HL-60 (cell line): ENCODE measurements at regions not wholly inside any gene's neighbourhood (a gene's known extent, or its start where the extent isn't known, plus 50 kb on each side); places are given as distances from the start of the nearest gene placed in this dataset.
A peak's percentile ranks its signal among the peaks of the same experiment; 100 is the strongest.

Source experiments
- DNase-seq, 2 experiments: peaks; one replicate each; pipeline ENCODE4 v3.0.0-alpha.2; 2010 to 2020; ENCODE audit warnings: low read depth in 1 of 2, low spot score in 1 of 2
- H3K27ac ChIP-seq: fragments of 250-450 bp; sonication (Bioruptor Pico); replicated peaks from 2 replicates; pipeline ENCODE4 v1.5.1; 2020; ENCODE audit warnings: mild to moderate bottlenecking, moderate library complexity
- H3K27me3 ChIP-seq: fragments of 250-450 bp; sonication (Bioruptor Pico); 2 replicates; pipeline ENCODE4 v1.5.1; 2021; ENCODE audit warnings: mild to moderate bottlenecking, moderate library complexity; ENCODE audit not compliant: insufficient read depth, poor library complexity, severe bottlenecking
- H3K4me3 ChIP-seq: replicated peaks from 2 replicates; pipeline ENCODE4 v1.5.1; 2011; ENCODE audit warnings: mild to moderate bottlenecking, control low read depth, low read length; ENCODE audit not compliant: insufficient read depth
- CTCF ChIP-seq: IDR thresholded peaks from one replicate; pipeline ENCODE4 v1.5.1; 2011; ENCODE audit warnings: low read length, control low read depth, inconsistent platforms; ENCODE audit not compliant: insufficient read depth
- GABPA ChIP-seq: IDR thresholded peaks from 2 replicates; pipeline ENCODE4 v1.6.1; 2012; ENCODE audit warnings: low read depth
- POLR2AphosphoS5 ChIP-seq: IDR thresholded peaks from 2 replicates; pipeline ENCODE4 v1.6.1; 2012; ENCODE audit warnings: low read depth
- REST ChIP-seq: IDR thresholded peaks from 2 replicates; pipeline ENCODE4 v1.6.1; 2012; ENCODE audit warnings: low read depth; ENCODE audit not compliant: insufficient replicate concordance
- SPI1 ChIP-seq: IDR thresholded peaks from 2 replicates; pipeline ENCODE4 v1.6.1; 2012; ENCODE audit warnings: low read depth, mild to moderate bottlenecking, borderline replicate concordance

- H3K4me3 ChIP-seq, result no peak overlapping the region
- DNase-seq, result no peak
- TF ChIP-seq CTCF (no peak), SPI1 (no peak), REST (no peak), GABPA (no peak), POLR2AphosphoS5 (no peak)
Observed at GRCh38 chr13:47572375-47572774, 428.7 kb downstream of the SUCLA2 start.

GRCh38 chr13:47564041-47564440 lies 437.0 kb downstream of the SUCLA2 start:
- Histone ChIP-seq H3K27ac (no peak overlapping the region), H3K27me3 (no peaks in the 10 kb centered on the region), H3K4me3 (no peak overlapping the region)
- no peak for DNase-seq
- TF ChIP-seq POLR2AphosphoS5 (no peak), REST (no peak), CTCF (no peak), GABPA (no peak), SPI1 (no peak)

More at GRCh38 chr13:47572375-47572774, 428.7 kb downstream of the SUCLA2 start:
- Histone ChIP-seq H3K27ac (no peak overlapping the region), H3K27me3 (no peaks in the 10 kb centered on the region)

GRCh38 chr13:47556703-47557102 lies 444.4 kb downstream of the SUCLA2 start:
- no peak for TF ChIP-seq POLR2AphosphoS5
- peak; percentile 68 for TF ChIP-seq REST
- no peak for DNase-seq
- H3K4me3 ChIP-seq, result no peak overlapping the region
- no peak overlapping the region for H3K27ac ChIP-seq
- H3K27me3 ChIP-seq, result peaks cover 3% of the 10 kb centered on the region

- no peak for DNase-seq
- Histone ChIP-seq H3K27ac (no peak overlapping the region), H3K27me3 (peaks cover 3% of the 10 kb centered on the region), H3K4me3 (no peak overlapping the region)
- TF ChIP-seq POLR2AphosphoS5 (no peak), REST (no peak), SPI1 (no peak), CTCF (no peak), GABPA (no peak)
Observed at GRCh38 chr13:47555235-47555634, 445.8 kb downstream of the SUCLA2 start.
